Gastroesophageal sphincter (tissue), 4 donors: ENCODE measurements at regions not wholly inside any gene's neighbourhood (a gene's known extent, or its start where the extent isn't known, plus 50 kb on each side); places are given as distances from the start of the nearest gene placed in this dataset.
A peak's percentile ranks its signal among the peaks of the same experiment; 100 is the strongest.

Experiments
- ATAC-seq: fragments of 150-250 bp; one replicate; pipeline ENCODE4 v1.9.1; 2016; ENCODE audit warnings: mild to moderate bottlenecking, moderate library complexity
- H3K27ac ChIP-seq, 4 donors: fragments of 200-600 bp; sonication (generic) in 3 of 4; 1 replicate in 3 of 4; 2 replicates in 1 of 4; pipeline ENCODE4 v1.5.1; 2016 to 2019
- H3K27me3 ChIP-seq: fragments of 200-600 bp; sonication (generic); one replicate; pipeline ENCODE4 v1.5.1; 2019
- H3K36me3 ChIP-seq, 2 donors: fragments of 200-600 bp; sonication (generic); one replicate each; pipeline ENCODE4 v1.5.1; 2019; ENCODE audit warnings: control low read depth in 1 of 2
- H3K4me1 ChIP-seq, 3 donors: fragments of 200-600 bp; sonication (generic); 1 replicate in 2 of 3; 2 replicates in 1 of 3; pipeline ENCODE4 v1.5.1; 2016 to 2019; ENCODE audit warnings: control low read depth in 2 of 3
- H3K4me3 ChIP-seq, 2 donors: fragments of 200-600 bp; sonication (generic); one replicate each; pipeline ENCODE4 v1.5.1; 2019; ENCODE audit warnings: mild to moderate bottlenecking in 1 of 2, moderate library complexity in 1 of 2
- H3K9me3 ChIP-seq, 3 donors: fragments of 200-600 bp; sonication (generic); one replicate each; pipeline ENCODE4 v1.5.1; 2017 to 2019; ENCODE audit warnings: control low read depth in 2 of 3
- EP300 ChIP-seq: sonication (generic); formaldehyde crosslinking; IDR thresholded peaks from one replicate; pipeline ENCODE4 v1.6.1; 2017; ENCODE audit warnings: antibody characterized with exemption, mild to moderate bottlenecking
- POLR2A ChIP-seq, 2 donors: fragments of 450-650 bp; IDR thresholded peaks; one replicate each; pipeline ENCODE4 v1.6.1; 2017; ENCODE audit warnings: antibody characterized with exemption in 2 of 2, mild to moderate bottlenecking in 2 of 2, moderate library complexity in 1 of 2
- POLR2AphosphoS5 ChIP-seq: sonication (generic); formaldehyde crosslinking; IDR thresholded peaks from one replicate; pipeline ENCODE4 v1.6.1; 2017; ENCODE audit warnings: antibody characterized with exemption
- WGBS, 2 donors: methylation state at CpG; one replicate each; pipeline ENCODE4 v1.1.5; 2018; ENCODE audit warnings: low coverage in 1 of 2; 5-methylcytosine and 5-hydroxymethylcytosine counted together
- TF ChIP-seq, protein P1 (sequence below), 4 experiments: fragments of 200-600 bp in 2 of 4; fragments of 450-650 bp in 2 of 4; sonication (generic) in 1 of 4; IDR thresholded peaks; one replicate each; pipeline ENCODE4 v1.5.1; 2017 to 2019; ENCODE audit warnings: antibody characterized with exemption in 4 of 4, mild to moderate bottlenecking in 2 of 4, moderate library complexity in 2 of 4

GRCh38 chr9:78574354-78575045 lies 277.6 kb downstream of the PSAT1 start:
- no peak overlapping the region for H3K27ac ChIP-seq
- no peak overlapping the region for H3K4me3 ChIP-seq
- H3K36me3 ChIP-seq, result no peaks in the 10 kb centered on the region
- no peaks in the 10 kb centered on the region for H3K4me1 ChIP-seq
- 54 to 68% methylated on average over 6 to 7 of the region's 7 CpGs for WGBS, 2 donors
- ATAC-seq, result no peak
- TF ChIP-seq POLR2A (IDR thresholded peaks at IDR 0.05) (no peak), POLR2AphosphoS5 (no peak), EP300 (no peak)
- TF ChIP-seq, protein P1, sequence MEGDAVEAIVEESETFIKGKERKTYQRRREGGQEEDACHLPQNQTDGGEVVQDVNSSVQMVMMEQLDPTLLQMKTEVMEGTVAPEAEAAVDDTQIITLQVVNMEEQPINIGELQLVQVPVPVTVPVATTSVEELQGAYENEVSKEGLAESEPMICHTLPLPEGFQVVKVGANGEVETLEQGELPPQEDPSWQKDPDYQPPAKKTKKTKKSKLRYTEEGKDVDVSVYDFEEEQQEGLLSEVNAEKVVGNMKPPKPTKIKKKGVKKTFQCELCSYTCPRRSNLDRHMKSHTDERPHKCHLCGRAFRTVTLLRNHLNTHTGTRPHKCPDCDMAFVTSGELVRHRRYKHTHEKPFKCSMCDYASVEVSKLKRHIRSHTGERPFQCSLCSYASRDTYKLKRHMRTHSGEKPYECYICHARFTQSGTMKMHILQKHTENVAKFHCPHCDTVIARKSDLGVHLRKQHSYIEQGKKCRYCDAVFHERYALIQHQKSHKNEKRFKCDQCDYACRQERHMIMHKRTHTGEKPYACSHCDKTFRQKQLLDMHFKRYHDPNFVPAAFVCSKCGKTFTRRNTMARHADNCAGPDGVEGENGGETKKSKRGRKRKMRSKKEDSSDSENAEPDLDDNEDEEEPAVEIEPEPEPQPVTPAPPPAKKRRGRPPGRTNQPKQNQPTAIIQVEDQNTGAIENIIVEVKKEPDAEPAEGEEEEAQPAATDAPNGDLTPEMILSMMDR (IDR thresholded peaks at IDR 0.05), result no peak
- no peaks in the 10 kb centered on the region for H3K27me3 ChIP-seq
- H3K9me3 ChIP-seq, result no peaks in the 10 kb centered on the region

GRCh38 chr9:78575081-78575480 lies 278.2 kb downstream of the PSAT1 start:
- no peaks in the 10 kb centered on the region for H3K27me3 ChIP-seq
- TF ChIP-seq, protein P1 (IDR thresholded peaks at IDR 0.05), result no peak
- no peak for TF ChIP-seq POLR2AphosphoS5
- TF ChIP-seq EP300, result no peak
- TF ChIP-seq POLR2A (IDR thresholded peaks at IDR 0.05), result no peak
- no peak overlapping the region for H3K27ac ChIP-seq
- no peaks in the 10 kb centered on the region for H3K36me3 ChIP-seq
- 33 to 37% methylated on average over 3 to 4 of the region's 4 CpGs for WGBS, 2 donors
- H3K9me3 ChIP-seq, result no peaks in the 10 kb centered on the region
- no peak for ATAC-seq
- H3K4me1 ChIP-seq, result no peaks in the 10 kb centered on the region
- H3K4me3 ChIP-seq, result no peak overlapping the region

DNA sequence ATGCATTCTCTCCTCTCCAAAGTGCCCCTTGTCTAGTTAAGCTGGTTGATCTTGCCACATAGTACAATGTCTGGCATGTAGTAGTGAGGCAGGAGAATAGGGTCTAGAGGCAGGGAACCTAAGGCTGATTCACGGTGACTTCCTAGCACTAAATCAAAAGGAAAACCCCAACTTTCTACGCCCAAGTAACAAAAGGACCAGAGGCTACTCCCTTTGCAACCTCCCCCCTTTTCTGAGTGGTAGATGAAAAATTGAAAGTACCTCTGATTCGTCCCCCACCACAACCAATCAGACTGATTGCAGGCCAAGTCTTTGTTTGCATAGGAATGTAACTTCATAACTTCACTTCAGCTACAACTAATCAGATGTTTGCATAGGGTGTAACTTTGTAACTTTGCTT lies 278.8 kb downstream of the PSAT1 start:
- no peaks in the 10 kb centered on the region for H3K27me3 ChIP-seq
- H3K36me3 ChIP-seq, result no peaks in the 10 kb centered on the region
- no peak for ATAC-seq
- no peaks in the 10 kb centered on the region for H3K9me3 ChIP-seq
- no peaks in the 10 kb centered on the region for H3K4me1 ChIP-seq
- 84 to 95% methylated on average over 3 of the region's 3 CpGs for WGBS, 2 donors
- H3K4me3 ChIP-seq, result no peak overlapping the region
- H3K27ac ChIP-seq, result no peak overlapping the region
- TF ChIP-seq POLR2A (IDR thresholded peaks at IDR 0.05), result no peak
- TF ChIP-seq EP300, result no peak
- TF ChIP-seq, protein P1 (IDR thresholded peaks at IDR 0.05), result no peak
- TF ChIP-seq POLR2AphosphoS5, result no peak

GRCh38 chr9:78577156-78577906 lies 280.4 kb downstream of the PSAT1 start:
- no peaks in the 10 kb centered on the region for H3K36me3 ChIP-seq
- no peaks in the 10 kb centered on the region for H3K9me3 ChIP-seq
- H3K27ac ChIP-seq, result no peak overlapping the region
- H3K4me3 ChIP-seq, result no peak overlapping the region
- no peak for ATAC-seq
- H3K4me1 ChIP-seq, result no peaks in the 10 kb centered on the region
- H3K27me3 ChIP-seq, result no peaks in the 10 kb centered on the region
- 89 to 100% methylated on average over 1 to 5 of the region's 5 CpGs for WGBS, 2 donors
- TF ChIP-seq EP300 (no peak), POLR2A (IDR thresholded peaks at IDR 0.05) (no peak), POLR2AphosphoS5 (no peak)
- TF ChIP-seq, protein P1 (IDR thresholded peaks at IDR 0.05), result no peak

DNA sequence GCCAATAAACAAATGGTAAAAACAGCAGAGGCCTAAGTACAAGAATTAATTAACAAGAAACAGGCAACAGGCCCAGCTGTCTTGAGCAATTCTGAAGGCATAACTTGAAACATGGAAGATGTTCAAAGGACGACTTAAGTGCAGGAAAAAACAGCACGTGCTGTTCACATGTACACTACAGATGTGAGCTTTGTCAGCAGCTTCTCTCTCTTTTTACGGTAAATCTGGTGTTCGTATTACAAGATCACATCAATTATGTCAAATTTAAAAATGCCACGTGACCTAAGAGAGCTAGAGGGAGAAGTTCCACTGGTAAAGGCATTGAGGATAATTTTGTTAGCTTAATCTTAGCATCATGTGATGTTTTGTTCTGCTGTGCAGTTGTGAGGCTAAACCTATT lies 281.1 kb downstream of the PSAT1 start:
- ATAC-seq, result no peak
- 68 to 85% methylated on average over 5 of the region's 5 CpGs for WGBS, 2 donors
- no peaks in the 10 kb centered on the region for H3K27me3 ChIP-seq

More for the DNA sequence above, 281.1 kb downstream of the PSAT1 start:
- Histone ChIP-seq H3K27ac (no peak overlapping the region), H3K36me3 (no peaks in the 10 kb centered on the region), H3K4me3 (no peak overlapping the region), H3K4me1 (no peaks in the 10 kb centered on the region), H3K9me3 (no peaks in the 10 kb centered on the region)
- TF ChIP-seq, protein P1 (IDR thresholded peaks at IDR 0.05), result no peak
- TF ChIP-seq POLR2AphosphoS5, result peak; percentile 14
